ENCODE measurements at regions not wholly inside any gene's neighbourhood (a gene's known extent, or its start where the extent isn't known, plus 50 kb on each side); places are given as distances from the start of the nearest gene placed in this dataset.

DNA sequence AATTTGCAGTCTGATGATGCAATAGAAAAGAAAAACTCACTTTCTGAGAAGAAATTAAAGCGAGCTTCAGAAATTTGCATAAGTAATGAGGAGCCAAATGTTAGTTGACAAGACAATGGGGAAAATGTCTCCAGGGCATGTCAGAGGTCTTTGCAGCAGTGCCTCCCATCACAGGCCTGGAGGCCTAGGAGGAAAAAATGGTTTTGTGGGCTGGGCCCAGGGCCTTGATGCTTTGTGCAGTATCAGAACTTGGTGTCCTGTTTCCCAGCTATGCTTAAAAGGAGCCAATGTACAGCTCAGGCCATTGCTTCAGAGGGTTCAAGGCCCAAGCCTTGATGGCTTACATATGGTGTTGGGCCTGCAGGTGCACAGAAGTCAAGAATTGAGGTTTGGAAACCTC, 298.4 kb downstream of the SMARCA2 start:
- TF ChIP-seq, protein P1, sequence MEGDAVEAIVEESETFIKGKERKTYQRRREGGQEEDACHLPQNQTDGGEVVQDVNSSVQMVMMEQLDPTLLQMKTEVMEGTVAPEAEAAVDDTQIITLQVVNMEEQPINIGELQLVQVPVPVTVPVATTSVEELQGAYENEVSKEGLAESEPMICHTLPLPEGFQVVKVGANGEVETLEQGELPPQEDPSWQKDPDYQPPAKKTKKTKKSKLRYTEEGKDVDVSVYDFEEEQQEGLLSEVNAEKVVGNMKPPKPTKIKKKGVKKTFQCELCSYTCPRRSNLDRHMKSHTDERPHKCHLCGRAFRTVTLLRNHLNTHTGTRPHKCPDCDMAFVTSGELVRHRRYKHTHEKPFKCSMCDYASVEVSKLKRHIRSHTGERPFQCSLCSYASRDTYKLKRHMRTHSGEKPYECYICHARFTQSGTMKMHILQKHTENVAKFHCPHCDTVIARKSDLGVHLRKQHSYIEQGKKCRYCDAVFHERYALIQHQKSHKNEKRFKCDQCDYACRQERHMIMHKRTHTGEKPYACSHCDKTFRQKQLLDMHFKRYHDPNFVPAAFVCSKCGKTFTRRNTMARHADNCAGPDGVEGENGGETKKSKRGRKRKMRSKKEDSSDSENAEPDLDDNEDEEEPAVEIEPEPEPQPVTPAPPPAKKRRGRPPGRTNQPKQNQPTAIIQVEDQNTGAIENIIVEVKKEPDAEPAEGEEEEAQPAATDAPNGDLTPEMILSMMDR (IDR thresholded peaks at IDR 0.05; ENCODE audit: insufficient read depth, low read length), result no peak
- DNase-seq (ENCODE audit: low read depth), result no peak
- H3K4me3 ChIP-seq (ENCODE audit: low read depth, low read length), result no peak overlapping the region

GRCh38 chr9:2317591-2317990, 302.4 kb downstream of the SMARCA2 start:
- no peak overlapping the region for H3K4me3 ChIP-seq (ENCODE audit: low read depth, low read length)
- DNase-seq (ENCODE audit: low read depth), result no peak
- TF ChIP-seq, protein P1 (IDR thresholded peaks at IDR 0.05; ENCODE audit: insufficient read depth, low read length), result no peak

GRCh38 chr9:2319421-2319820, 302.2 kb upstream of the VLDLR start:
- no peak overlapping the region for H3K4me3 ChIP-seq (ENCODE audit: low read depth, low read length)
- DNase-seq (ENCODE audit: low read depth), result peak; percentile 12
- TF ChIP-seq, protein P1 (IDR thresholded peaks at IDR 0.05; ENCODE audit: insufficient read depth, low read length), result no peak

- no peak for DNase-seq (ENCODE audit: low read depth)
- TF ChIP-seq, protein P1 (IDR thresholded peaks at IDR 0.05; ENCODE audit: insufficient read depth, low read length), result no peak
- H3K4me3 ChIP-seq (ENCODE audit: low read depth, low read length), result no peak overlapping the region
Measured at GRCh38 chr9:2320114-2320513, 301.5 kb upstream of the VLDLR start.

DNA sequence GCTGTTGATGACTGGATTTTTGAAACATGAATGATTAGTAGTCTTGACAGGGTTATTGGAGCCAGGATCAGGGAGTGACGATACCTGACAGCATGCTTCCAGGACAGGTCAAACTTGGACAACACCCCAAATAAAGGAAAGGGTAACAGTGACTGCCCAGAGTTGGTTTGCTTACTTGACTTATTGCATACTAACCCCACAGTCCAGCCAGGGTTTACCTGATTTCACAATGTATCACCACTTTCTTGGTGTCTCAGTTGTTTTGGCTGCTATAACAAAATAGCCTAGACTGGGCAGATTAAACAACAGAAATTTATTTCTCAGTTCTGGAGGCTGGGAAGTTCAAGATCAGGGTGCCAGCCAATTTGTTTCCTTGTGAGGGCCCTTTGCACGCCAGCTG, 301.0 kb upstream of the VLDLR start:
- TF ChIP-seq, protein P1 (IDR thresholded peaks at IDR 0.05; ENCODE audit: insufficient read depth, low read length), result no peak
- DNase-seq (ENCODE audit: low read depth), result no peak
- no peak overlapping the region for H3K4me3 ChIP-seq (ENCODE audit: low read depth, low read length)

DNA sequence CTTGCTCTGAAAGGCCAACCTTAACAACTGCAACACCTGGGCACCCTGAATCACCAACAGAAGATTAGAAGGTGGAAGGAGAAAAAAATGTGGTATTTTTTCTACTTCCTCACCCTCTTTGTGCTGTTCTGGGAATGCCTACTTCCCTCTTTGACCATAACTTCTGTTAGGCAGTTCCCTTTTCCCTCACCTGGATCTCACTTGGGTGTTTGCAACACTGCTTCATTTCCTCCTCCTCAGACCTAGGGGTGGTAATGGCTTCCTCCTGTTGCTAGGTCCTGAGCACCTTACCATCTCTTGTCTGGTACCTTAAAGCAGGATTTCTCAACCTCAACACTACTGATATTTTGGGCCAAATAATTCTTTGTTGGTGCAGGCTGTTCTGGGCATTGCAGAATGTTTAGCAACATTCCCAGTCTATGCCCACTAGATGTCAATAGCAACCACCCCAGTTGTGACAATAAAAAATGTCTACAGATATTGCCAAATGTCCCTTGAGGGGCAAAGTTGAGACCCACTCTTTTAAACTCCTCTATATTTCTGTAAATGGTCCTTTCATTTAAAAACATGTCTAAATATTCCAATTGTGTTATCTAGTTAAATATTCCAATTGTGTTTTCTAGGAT, 300.0 kb upstream of the VLDLR start:
- DNase-seq (ENCODE audit: low read depth), result no peak
- TF ChIP-seq, protein P1 (IDR thresholded peaks at IDR 0.05; ENCODE audit: insufficient read depth, low read length), result peak; percentile 9

GRCh38 chr9:2324742-2325141, 296.8 kb upstream of the VLDLR start:
- TF ChIP-seq, protein P1 (IDR thresholded peaks at IDR 0.05; ENCODE audit: insufficient read depth, low read length), result no peak
- no peak for DNase-seq (ENCODE audit: low read depth)
- no peak overlapping the region for H3K4me3 ChIP-seq (ENCODE audit: low read depth, low read length)

More for the DNA sequence above, 300.0 kb upstream of the VLDLR start:
- H3K4me3 ChIP-seq (ENCODE audit: low read depth, low read length), result no peak overlapping the region
